GM21786 (cell line): ENCODE measurements at regions not wholly inside any gene's neighbourhood (a gene's known extent, or its start where the extent isn't known, plus 50 kb on each side); places are given as distances from the start of the nearest gene placed in this dataset.

Source experiments
- ATAC-seq: cut with Tn5 transposase; IDR thresholded peaks from one replicate; pipeline ENCODE4 v1.9.1; 2021; ENCODE audit not compliant: unreplicated experiment

GRCh38 chr16:86134802-86135461 is 236.0 kb downstream of the IRF8 start:
- ATAC-seq = no peak

GRCh38 chr16:86137359-86137758 is 238.4 kb downstream of the IRF8 start:
- no peak for ATAC-seq

- ATAC-seq = no peak
These were observed 239.4 kb downstream of the IRF8 start for GRCh38 chr16:86138121-86139085.

GRCh38 chr16:86142801-86143236 is 243.9 kb downstream of the IRF8 start:
- ATAC-seq = no peak

GRCh38 chr16:86143666-86144065 is 244.7 kb downstream of the IRF8 start:
- ATAC-seq = no peak

- ATAC-seq = no peak
These were observed 246.7 kb downstream of the IRF8 start for GRCh38 chr16:86145669-86146068.

- no peak for ATAC-seq
These were observed 251.8 kb downstream of the IRF8 start for GRCh38 chr16:86150641-86151238.

- ATAC-seq = no peak
These were observed 252.4 kb downstream of the IRF8 start for GRCh38 chr16:86151239-86151851.

GRCh38 chr16:86156155-86156554 is 257.2 kb downstream of the IRF8 start:
- no peak for ATAC-seq

GRCh38 chr16:86157616-86158247 is 258.8 kb downstream of the IRF8 start:
- no peak for ATAC-seq

- no peak for ATAC-seq
These were observed 259.9 kb downstream of the IRF8 start for GRCh38 chr16:86158688-86159360.

GRCh38 chr16:86165479-86165878 is 266.5 kb downstream of the IRF8 start:
- ATAC-seq = no peak

GRCh38 chr16:86166414-86166813 is 267.5 kb downstream of the IRF8 start:
- ATAC-seq = no peak

- no peak for ATAC-seq
These were observed 268.1 kb downstream of the IRF8 start for GRCh38 chr16:86167061-86167460.

- no peak for ATAC-seq
These were observed 271.8 kb downstream of the IRF8 start for GRCh38 chr16:86170720-86171119.

- ATAC-seq = no peak
These were observed 272.4 kb downstream of the IRF8 start for GRCh38 chr16:86171329-86171728.

- no peak for ATAC-seq
These were observed 276.9 kb downstream of the IRF8 start for GRCh38 chr16:86175816-86176215.

- no peak for ATAC-seq
These were observed 277.5 kb downstream of the IRF8 start for GRCh38 chr16:86176462-86176861.

- ATAC-seq = no peak
These were observed 281.3 kb downstream of the IRF8 start for GRCh38 chr16:86180244-86180643.

- ATAC-seq = no peak
These were observed 281.8 kb downstream of the IRF8 start for GRCh38 chr16:86180780-86181179.
